GM21619 (cell line): ENCODE measurements at regions not wholly inside any gene's neighbourhood (a gene's known extent, or its start where the extent isn't known, plus 50 kb on each side); places are given as distances from the start of the nearest gene placed in this dataset.

Experiments used
- ATAC-seq: cut with Tn5 transposase; IDR thresholded peaks from one replicate; pipeline ENCODE4 v1.9.1; 2021; ENCODE audit not compliant: unreplicated experiment

DNA sequence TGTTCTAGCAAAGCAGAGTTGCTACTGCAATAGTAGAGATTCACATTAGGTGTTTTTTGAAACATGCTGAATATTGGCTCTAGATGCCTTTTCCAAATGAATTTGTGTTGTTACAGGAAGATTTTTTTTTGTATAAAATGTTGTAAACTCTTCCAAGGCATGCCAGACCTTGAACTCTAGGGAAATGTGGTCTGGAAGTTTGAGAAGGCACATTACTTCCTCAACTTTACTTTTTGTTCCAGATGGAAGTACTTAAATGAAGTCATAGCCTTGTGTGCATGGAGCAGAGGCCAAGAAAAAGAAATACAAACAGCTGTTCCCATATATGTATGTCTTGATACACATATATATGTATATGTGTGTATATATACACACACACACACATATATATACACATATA, 585.7 kb upstream of the MARCKS start:
- ATAC-seq = no peak

DNA sequence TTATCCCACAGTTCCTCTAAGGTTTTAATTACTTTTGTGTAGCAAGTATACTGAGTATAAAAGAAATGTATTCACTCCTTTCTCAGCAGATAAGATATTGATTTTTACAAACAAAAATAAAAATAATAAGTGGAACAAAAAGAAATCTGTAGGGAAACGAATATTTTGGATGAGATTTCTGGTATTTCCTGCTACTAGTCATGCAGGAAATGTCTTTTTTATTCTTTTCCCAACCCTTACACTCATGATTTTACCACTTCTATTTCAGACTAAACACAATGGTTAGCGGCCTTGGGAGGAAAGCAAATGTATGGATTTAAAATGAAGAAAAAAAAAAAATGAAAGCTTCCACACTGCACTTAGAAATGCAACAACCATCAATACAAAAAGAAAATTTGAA, 580.5 kb upstream of the MARCKS start:
- ATAC-seq = no peak

DNA sequence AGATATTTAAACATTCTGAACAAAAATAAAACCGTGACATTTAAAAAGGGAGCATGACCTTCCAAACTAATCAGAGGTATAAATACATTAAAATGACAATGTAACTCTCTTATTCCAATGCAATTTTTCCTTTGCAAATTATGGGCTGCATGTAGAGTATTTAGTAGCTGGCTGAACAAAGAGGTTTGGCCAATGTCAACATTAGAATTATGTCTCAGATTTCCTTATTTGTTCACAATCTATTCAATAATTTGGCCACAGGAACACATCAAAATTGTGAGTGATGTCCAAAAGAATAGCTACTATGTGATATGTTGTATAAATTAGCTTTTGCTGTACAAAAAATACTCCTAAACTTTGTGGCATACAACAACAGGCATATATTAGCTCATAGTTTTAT, 580.0 kb upstream of the MARCKS start:
- ATAC-seq = no peak

DNA sequence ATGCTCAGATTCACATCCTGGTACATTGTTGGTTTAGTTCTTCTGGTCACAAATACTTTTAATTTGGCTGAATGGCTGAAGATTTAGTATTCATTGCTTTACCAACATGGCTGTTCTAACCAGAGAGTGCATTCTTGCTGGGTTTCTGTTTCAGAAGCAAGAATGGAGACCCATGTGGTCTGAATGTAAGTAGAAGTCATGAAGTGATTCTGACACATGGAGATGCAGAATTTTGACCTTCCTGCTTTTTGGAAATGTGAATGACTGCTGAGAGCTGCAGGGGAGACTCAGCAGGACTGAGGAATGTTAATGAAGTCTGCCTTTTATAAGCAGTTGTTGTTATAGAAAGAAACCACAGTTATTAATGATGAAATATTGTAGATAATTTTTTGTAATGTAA, 576.1 kb upstream of the MARCKS start:
- no peak for ATAC-seq

DNA sequence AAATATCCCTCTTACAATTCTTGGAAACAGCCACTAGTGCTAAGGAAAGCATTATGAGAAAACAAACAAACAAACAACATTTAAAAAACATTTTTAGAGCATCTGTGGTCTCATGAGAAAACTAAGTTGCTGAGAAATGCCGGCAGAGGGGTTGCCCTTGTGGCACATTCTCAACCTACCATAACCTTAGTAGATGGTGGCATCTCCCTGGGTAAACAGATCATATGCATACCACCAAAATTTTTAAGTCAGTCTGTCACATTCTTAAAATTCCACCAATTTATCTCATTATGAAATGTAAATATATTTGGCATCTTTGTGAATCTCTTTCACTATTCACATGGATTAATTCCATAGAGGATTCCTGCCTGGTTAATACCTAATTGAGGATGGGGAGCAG, 575.7 kb upstream of the MARCKS start:
- ATAC-seq = no peak

DNA sequence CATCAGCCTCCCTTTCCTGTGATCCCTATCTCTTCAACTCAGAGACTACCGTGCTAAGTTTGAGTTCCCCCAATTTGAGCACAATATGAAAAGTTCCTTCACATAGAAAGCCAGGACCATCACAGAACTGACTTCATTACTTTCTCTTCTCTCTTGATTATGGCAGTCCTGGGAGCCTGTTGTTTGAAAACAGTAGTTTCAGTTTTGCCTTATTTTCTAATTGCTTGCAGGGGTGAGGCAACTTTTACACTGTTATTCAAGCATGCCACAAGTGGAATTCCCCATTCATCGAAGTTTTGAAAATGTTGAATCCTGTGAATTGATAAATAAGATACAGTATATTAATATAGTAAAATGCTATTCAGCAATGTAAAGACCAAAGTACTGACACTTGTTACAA, 569.7 kb upstream of the MARCKS start:
- peak; percentile 68 for ATAC-seq

DNA sequence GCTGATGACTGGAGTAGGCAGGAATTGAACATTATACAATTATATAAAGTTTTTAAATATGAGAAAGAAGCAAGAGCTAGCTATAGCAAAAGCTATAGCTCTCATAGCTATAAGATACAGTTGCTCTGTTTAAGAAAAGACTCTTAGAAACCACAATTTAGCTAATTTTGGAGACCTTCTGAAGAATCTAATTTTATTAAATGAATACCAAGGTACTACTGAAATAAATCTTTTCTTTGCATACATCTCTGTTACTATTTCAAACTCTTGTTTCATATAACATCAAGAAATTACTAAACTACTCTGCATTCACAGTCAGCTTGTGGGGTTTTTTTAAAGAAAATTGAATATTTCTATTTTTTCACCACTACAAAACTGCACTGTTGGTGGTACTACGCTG, 568.7 kb upstream of the MARCKS start:
- no peak for ATAC-seq

DNA sequence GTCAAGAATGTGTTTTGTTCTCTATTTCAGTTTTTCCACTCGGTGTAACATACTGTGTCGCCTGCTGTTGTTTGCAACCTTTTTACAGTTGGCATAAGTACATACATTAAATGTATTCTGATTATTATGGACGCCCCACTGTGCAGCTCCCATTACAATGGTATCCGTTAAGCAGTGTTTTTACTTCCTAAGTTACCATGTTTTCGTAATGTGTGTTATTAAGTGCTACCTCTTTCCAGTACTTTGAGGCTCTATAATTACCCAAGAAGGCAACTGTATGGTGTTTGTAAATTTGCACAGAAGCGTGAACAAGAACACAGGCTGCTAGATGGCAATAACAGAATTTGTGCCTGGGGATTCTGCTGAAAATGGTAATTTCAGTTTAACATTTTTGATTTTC, 568.0 kb upstream of the MARCKS start:
- no peak for ATAC-seq

DNA sequence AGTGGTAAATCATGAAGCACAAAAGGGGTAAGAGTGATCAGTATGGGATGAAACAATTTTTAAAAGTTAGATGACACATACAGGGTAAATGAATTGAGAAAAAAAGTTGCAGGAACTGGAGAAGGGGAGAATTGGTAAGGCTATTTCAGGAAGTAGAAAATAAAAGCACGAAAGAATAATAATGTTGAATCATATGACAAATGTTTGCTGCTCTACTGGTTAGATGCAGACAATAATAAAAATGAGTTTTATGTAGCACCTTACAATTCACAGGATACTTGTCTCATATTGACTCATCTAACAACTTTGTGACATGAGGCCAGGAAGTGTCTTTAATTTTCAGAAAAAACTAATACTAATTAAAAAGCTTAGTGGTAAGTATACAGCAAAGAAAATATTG, 566.5 kb upstream of the MARCKS start:
- ATAC-seq = no peak

DNA sequence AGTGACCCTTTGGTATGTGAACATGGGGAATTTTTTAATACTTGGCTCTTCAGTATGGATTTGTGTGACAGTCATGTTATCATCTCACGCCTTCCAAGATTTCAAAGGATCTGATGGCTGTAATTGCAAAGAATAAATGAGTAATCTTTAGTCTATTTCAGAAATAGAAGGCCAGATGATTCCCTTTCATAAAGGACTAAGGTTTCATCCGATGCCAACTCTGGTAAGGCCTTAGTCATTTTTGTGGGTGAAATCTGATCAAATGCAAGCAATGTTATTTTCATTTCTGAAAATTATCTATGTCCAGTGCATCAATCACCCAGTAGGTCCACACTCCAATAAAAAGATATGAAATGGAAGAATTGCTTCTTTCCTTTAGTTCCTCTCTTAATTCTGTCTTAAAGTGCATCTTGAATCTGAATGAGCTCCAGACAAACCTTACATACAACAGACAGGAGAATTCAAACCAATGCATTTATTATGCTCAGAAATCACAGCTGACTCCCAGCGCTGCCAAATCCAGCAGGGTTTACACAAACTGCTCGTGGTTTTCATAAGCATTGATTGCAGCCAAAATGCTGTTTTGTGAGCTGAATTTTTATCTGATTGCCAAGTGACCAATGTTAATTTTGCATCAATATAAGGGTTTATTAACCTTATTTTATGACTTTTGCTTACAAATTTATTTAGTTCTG, 565.2 kb upstream of the MARCKS start:
- no peak for ATAC-seq

DNA sequence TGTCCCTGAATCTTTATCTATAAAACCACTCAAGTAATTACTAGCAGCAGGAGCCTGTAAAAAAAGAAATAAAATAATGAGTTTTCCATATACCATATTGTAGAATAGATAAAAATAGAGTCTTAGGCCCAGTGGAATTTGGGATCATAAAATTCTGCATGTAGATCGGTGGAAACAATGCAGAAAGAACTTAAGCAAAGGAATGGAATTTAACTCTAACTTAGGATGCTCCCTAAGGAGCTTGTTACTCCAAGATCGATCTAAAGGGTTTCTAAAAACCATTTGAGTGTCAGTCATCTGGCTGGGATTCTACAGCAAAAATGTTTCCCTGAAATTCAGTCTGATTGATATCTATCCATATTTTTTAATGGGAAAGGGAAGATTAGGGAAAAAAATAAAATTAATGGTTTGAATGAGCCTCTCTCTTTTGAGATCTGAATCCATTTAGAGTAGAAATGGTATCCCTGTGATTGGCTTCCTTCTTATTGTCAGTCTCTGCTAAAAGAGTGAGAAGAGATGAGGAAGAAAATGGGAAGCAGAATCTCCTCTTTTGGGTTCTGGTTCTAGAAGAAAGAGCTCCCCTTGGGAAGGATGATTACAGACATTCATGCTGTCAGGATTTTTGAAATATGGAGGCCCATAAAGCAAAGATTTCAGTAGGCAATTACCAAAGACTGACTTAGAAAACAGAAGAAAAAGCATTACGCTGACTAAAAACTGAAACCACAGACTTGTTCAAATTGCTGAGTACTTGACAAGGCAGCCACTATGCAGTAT, 564.3 kb upstream of the MARCKS start:
- peak; percentile 92 for ATAC-seq

DNA sequence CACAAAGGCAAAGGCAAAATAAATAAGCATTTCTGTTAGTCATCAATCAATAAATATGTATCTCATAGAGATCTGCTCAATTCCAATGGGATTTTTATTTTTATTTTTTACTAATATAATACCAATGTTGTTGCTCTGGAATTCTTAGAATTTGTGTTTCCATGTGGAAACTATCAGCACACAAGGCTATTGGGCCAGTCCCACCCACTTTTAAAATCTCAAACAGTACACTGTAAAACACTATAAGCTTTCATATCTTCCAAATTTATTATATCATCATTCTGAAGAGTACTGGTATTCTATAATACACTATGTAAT, 563.8 kb upstream of the MARCKS start:
- no peak for ATAC-seq

DNA sequence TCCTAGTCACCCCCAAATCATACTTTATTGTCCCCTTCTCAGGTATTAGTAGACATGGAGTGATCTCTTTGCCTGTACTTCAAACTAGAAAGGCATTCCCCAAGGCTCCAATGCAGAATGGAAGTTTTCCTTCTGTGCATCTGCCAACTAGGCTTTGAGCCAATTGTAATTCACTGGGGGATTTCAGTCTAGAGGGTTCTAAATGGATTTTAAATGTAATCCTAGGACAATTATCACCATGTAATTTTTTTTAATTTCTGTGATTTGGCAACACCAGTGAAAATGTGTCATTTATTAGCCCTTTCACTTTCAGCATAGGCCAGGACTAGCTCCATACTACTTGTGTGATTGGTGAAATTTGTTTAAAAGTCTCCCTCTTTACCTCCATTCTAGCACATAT, 557.6 kb upstream of the MARCKS start:
- ATAC-seq = no peak

DNA sequence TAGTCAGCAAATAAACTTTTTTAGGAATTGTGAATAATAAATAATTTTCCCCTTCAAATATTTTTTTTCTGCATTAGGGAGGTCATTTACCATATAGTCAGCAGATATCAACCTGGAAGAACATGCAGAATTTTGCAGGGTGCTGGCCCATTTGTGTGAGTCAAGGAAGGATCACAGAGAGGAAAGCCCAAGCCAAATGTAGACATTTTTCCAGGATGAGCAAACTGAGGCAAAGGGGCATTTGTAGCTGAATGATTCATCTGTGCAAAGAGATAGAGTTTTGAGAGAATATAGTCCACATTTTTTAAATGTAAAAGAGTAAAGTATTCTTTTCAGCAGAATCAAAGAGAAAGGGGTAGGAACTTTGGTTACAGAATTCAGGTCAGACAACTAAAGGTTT, 555.5 kb upstream of the MARCKS start:
- no peak for ATAC-seq

DNA sequence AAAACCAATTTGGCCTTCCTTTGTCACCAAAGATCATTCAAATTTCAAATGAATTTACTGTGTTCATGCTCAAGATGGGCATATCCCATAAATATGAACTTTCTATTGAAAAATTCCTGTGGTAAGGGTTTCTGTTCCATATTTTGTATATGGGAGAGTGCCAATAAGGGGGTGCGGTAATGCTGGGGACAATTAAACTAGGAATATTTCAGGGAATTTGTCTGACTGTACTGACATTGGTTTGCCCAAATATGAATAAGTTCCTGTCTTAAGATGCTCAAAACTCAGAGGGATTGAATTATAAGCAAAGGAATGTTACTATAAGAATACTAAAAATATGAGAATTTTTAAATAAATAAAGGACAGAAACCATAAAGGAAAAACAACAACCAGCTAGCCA, 553.0 kb upstream of the MARCKS start:
- ATAC-seq = no peak

DNA sequence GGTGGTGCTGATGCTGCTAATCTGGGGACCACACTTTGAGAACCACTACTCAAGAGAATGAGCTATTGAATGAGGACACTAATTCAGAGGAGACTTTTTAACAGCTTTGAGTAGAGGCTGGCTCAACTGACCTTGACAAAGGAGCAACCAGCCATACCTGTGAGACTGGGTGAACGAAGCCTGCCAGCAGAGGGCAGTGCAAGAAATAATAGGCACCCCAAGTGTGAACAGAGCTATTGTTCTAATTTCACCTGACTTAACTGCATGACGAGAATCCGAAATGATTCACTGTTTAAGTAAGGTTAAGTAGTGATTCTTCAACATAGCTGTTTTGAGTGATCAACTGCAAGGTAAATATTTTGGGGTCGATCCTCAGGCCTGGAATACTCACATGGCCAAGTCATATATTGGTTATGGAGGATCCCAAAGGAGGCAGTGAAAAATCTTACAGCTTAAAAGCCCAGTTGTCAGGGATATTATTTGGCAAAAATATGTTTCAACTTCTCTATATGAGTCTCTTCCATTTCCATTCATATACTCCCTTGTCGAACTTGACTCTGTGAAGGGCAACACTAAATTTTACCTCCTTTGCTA, 550.5 kb upstream of the MARCKS start:
- ATAC-seq = peak; percentile 96

DNA sequence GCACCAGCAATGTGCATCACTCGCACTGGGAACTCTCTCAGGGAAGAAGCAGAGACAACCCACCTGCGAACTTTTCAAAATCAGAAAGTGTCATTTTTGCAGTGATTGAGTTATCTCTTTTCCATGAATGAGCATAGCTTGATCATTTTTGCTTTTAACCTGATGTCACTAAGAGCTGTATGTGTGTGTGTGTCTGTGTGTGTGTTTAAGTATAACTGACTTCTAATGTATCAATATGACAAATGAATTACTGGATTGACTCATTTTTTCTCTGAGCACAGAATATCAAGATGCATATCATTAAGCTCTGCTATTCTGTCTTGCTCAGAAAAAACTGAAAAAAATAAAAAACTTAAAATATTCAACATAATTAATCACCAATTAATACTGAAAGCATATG, 548.9 kb upstream of the MARCKS start:
- ATAC-seq = no peak

DNA sequence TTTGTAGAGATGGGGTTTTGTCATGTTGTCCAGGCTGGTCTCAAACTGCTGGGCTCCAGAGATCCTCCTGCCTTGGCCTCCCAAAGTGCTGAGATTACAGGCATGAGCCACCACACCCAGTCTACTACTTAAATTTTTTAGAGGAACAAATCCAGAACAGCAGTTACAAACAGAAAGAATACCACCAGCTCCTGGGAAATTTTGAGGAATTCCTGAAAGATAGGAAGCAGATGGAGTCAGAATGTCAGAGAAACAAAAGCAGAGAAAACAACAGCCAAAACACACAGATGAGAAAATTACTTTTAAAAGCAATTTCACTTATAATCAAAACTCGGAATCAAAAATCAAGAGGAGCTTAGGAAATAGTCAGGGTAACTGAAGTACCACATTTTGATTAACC, 543.3 kb upstream of the MARCKS start:
- no peak for ATAC-seq

DNA sequence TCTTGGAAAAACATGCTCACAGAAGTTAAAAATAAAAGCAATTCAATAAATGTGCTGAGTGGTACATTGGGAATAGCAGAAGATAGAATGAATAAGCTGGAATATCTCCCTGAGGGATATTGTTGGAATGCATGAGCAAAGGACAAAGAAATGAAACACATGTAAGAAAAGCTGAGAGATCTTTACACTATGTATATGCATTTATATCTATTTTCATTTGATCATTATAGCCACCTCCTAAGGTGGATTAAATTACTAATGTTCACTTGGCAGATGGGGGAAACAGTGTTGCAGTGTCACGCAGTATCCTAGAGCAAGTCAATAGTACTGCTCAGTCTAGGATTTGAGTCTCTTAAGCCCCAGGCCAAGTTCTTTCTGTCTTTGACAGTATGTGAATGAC, 542.0 kb upstream of the MARCKS start:
- ATAC-seq = no peak

DNA sequence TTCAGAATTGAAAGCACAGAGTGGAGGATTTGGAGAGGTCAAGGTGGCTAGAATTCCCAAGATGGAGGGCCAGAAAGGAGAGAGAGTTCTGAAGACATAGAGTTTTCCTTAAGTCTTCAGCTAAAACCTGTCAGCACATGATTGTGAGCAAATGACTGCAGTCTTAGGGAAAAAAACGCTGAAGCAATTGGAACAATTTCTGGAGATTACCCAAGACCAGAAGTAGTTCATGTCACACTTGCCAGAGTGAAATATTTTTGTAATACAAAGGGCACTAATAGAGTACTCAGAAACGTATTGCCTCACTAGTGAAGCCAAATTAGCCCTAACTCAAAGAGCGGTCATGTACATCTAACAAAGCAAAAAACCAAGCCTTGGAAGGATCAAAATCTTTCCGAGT, 541.3 kb upstream of the MARCKS start:
- no peak for ATAC-seq

DNA sequence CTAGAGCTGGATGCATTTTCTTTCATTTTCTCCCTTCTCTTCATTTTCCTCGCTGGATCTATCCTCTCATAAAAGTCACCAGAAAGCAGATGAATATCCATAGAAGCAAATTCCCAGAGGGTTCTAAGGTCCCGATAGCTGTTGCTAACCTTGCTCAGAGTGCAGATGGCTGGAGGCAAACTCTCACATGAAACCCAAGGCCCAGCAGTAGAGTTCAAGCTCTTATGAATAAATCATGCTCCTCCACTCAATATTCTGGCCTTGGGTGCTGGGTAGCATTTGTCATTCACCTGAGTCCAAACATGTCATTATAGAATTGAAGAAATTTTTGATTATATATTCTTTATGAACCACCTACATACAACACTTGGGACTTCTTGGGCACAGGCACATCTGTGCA, 539.7 kb upstream of the MARCKS start:
- ATAC-seq = no peak

DNA sequence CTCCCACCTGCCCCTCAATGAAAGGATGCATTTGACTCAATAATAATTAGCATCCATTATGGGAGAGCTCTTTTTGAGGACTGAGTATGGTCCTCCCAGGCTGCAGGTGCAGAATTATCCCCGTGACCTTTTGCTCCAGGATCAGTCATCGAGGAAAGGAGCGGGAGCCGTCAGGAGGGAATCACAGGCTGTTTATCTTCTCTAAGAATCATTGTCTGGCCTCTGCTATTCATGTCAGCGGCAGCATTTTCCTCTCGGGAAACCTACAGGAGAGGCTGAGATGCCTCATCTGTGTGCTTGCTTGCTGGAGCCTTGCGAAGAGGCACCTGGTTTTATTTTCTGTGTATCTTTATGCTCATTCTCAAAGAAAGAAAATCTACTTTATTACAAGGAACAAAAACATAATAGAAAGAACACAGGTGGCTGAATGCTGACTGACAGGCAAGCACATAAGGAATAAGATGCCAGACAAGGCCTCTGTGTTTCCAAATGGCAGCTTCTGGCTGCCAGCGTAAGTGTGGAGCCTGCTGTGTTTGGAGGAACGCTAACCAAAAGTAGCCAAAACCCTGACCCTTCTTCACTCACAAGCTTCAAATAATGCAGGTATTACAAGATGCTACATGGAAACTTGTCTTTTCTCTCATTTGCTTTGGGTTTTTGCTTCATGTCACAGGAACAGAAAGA, 539.1 kb upstream of the MARCKS start:
- ATAC-seq = no peak
